ENCODE measurements at regions not wholly inside any gene's neighbourhood (a gene's known extent, or its start where the extent isn't known, plus 50 kb on each side); places are given as distances from the start of the nearest gene placed in this dataset.
"Not testable (repeated sequence)": the region's sequence is repeated elsewhere in the genome, so short reads cannot be mapped to it uniquely, and the experiment has no call there.

GRCh38 chr3:75840160-75840559 is 54.8 kb upstream of the ZNF717 start:
- not testable (repeated sequence) for DNase-seq (ENCODE audit: low read depth in 4 of 4, low spot score in 2 of 4)

- DNase-seq (ENCODE audit: low read depth in 4 of 4, low spot score in 2 of 4), result not testable (repeated sequence)
Measured at GRCh38 chr3:75850301-75851008, 65.1 kb upstream of the ZNF717 start.

GRCh38 chr3:75863130-75863529 is 77.8 kb upstream of the ZNF717 start:
- no peak for DNase-seq (ENCODE audit: low read depth in 4 of 4, low spot score in 2 of 4)

- DNase-seq (ENCODE audit: low read depth in 4 of 4, low spot score in 2 of 4), result no peak
Measured at GRCh38 chr3:75863878-75864277, 78.5 kb upstream of the ZNF717 start.

GRCh38 chr3:75883719-75884118 is 98.4 kb upstream of the ZNF717 start:
- DNase-seq (ENCODE audit: low read depth in 4 of 4, low spot score in 2 of 4), result not testable (repeated sequence)

- no peak for DNase-seq (ENCODE audit: low read depth in 4 of 4, low spot score in 2 of 4)
Measured at GRCh38 chr3:75886971-75887526, 101.7 kb upstream of the ZNF717 start.

GRCh38 chr3:75894234-75894633 is 108.9 kb upstream of the ZNF717 start:
- DNase-seq (ENCODE audit: low read depth in 4 of 4, low spot score in 2 of 4), result no peak

GRCh38 chr3:75896265-75896664 is 110.9 kb upstream of the ZNF717 start:
- no peak for DNase-seq (ENCODE audit: low read depth in 4 of 4, low spot score in 2 of 4)

- DNase-seq (ENCODE audit: low read depth in 4 of 4, low spot score in 2 of 4), result not testable (repeated sequence)
Measured at GRCh38 chr3:75901446-75901845, 116.1 kb upstream of the ZNF717 start.

- DNase-seq (ENCODE audit: low read depth in 4 of 4, low spot score in 2 of 4), result peak in 3 of 4 donors; percentile 30 to 47 (median 32)
Measured at GRCh38 chr3:75906555-75907112, 121.3 kb upstream of the ZNF717 start.

- DNase-seq (ENCODE audit: low read depth in 4 of 4, low spot score in 2 of 4), result no peak
Measured at GRCh38 chr3:75913800-75914350, 128.5 kb upstream of the ZNF717 start.

GRCh38 chr3:75914741-75915140 is 129.4 kb upstream of the ZNF717 start:
- DNase-seq (ENCODE audit: low read depth in 4 of 4, low spot score in 2 of 4), result not testable (repeated sequence)

GRCh38 chr3:75938921-75939320 is 153.6 kb upstream of the ZNF717 start:
- no peak for DNase-seq (ENCODE audit: low read depth in 4 of 4, low spot score in 2 of 4)

GRCh38 chr3:75951941-75952340 is 166.6 kb upstream of the ZNF717 start:
- DNase-seq (ENCODE audit: low read depth in 4 of 4, low spot score in 2 of 4), result no peak

- not testable (repeated sequence) for DNase-seq (ENCODE audit: low read depth in 4 of 4, low spot score in 2 of 4)
Measured at GRCh38 chr3:75960031-75960430, 174.7 kb upstream of the ZNF717 start.

- not testable (repeated sequence) for DNase-seq (ENCODE audit: low read depth in 4 of 4, low spot score in 2 of 4)
Measured at GRCh38 chr3:75962054-75962453, 176.7 kb upstream of the ZNF717 start.

- no peak for DNase-seq (ENCODE audit: low read depth in 4 of 4, low spot score in 2 of 4)
Measured at GRCh38 chr3:75967071-75967470, 181.7 kb upstream of the ZNF717 start.

- DNase-seq (ENCODE audit: low read depth in 4 of 4, low spot score in 2 of 4), result no peak
Measured at GRCh38 chr3:75978686-75979085, 193.3 kb upstream of the ZNF717 start.

- DNase-seq (ENCODE audit: low read depth in 4 of 4, low spot score in 2 of 4), result no peak
Measured at GRCh38 chr3:75981401-75981800, 196.1 kb upstream of the ZNF717 start.

- DNase-seq (ENCODE audit: low read depth in 4 of 4, low spot score in 2 of 4), result no peak
Measured at GRCh38 chr3:75982151-75982550, 196.8 kb upstream of the ZNF717 start.

GRCh38 chr3:75983111-75983510 is 197.8 kb upstream of the ZNF717 start:
- DNase-seq (ENCODE audit: low read depth in 4 of 4, low spot score in 2 of 4), result no peak

All from left renal cortex interstitium (tissue), 4 donors.